Spleen (tissue), 11 donors: ENCODE measurements at regions not wholly inside any gene's neighbourhood (a gene's known extent, or its start where the extent isn't known, plus 50 kb on each side); places are given as distances from the start of the nearest gene placed in this dataset.
"Not testable (repeated sequence)": the region's sequence is repeated elsewhere in the genome, so short reads cannot be mapped to it uniquely, and the experiment has no call there.

ENCODE experiments used
- DNase-seq: peaks from one replicate; pipeline ENCODE4 v3.0.0-alpha.2; 2020
- H3K27ac ChIP-seq, 8 donors: fragments of 200-600 bp; sonication (generic) in 7 of 8; 1 replicate in 4 of 8; 2 replicates in 4 of 8; pipeline versions ENCODE4 v1.5.0 to v1.8.0; 2016 to 2021; ENCODE audit warnings: inconsistent platforms in 4 of 8, mild to moderate bottlenecking in 4 of 8, moderate library complexity in 1 of 8
- H3K27me3 ChIP-seq, 7 donors: fragments of 200-600 bp; sonication (generic) in 6 of 7; replicated peaks in 1 of 7; 1 replicate in 4 of 7; 2 replicates in 3 of 7; pipeline versions ENCODE4 v1.5.0 to v1.8.0; 2016 to 2021; ENCODE audit warnings: inconsistent platforms in 3 of 7, mild to moderate bottlenecking in 1 of 7
- H3K36me3 ChIP-seq, 6 donors: fragments of 200-600 bp; sonication (generic) in 5 of 6; 1 replicate in 4 of 6; 2 replicates in 2 of 6; pipeline versions ENCODE4 v1.5.0 to v1.8.0; 2016 to 2021; ENCODE audit warnings: inconsistent platforms in 2 of 6
- H3K4me1 ChIP-seq, 6 donors: fragments of 200-600 bp; sonication (generic) in 5 of 6; 1 replicate in 3 of 6; 2 replicates in 3 of 6; pipeline versions ENCODE4 v1.5.0 to v1.8.0; 2016 to 2021; ENCODE audit warnings: inconsistent platforms in 3 of 6
- H3K4me3 ChIP-seq, 8 donors: fragments of 200-600 bp; sonication (generic) in 7 of 8; 1 replicate in 4 of 8; 2 replicates in 4 of 8; pipeline versions ENCODE4 v1.5.0 to v1.8.0; 2016 to 2021; ENCODE audit warnings: inconsistent platforms in 4 of 8, mild to moderate bottlenecking in 4 of 8, moderate library complexity in 2 of 8
- H3K9me3 ChIP-seq, 8 donors: fragments of 200-600 bp; sonication (generic) in 7 of 8; 1 replicate in 4 of 8; 2 replicates in 4 of 8; pipeline versions ENCODE4 v1.5.0 to v1.8.0; 2016 to 2021; ENCODE audit warnings: inconsistent platforms in 4 of 8
- CTCF ChIP-seq, 11 experiments: fragments of 200-600 bp in 7 of 11; fragments of 450-650 bp in 4 of 11; sonication (generic) in 4 of 11; IDR thresholded peaks in 8 of 11; conservative IDR thresholded peaks in 3 of 11; 1 replicate in 7 of 11; 2 replicates in 4 of 11; pipeline versions ENCODE4 v1.4.0 to v1.8.0; 2016 to 2021; ENCODE audit warnings: antibody characterized with exemption in 11 of 11, inconsistent platforms in 4 of 11, mild to moderate bottlenecking in 1 of 11
- POLR2A ChIP-seq, 3 donors: fragments of 450-650 bp; IDR thresholded peaks; one replicate each; pipeline ENCODE4 v1.5.1; 2017; ENCODE audit warnings: antibody characterized with exemption in 3 of 3, mild to moderate bottlenecking in 1 of 3
- POLR2AphosphoS5 ChIP-seq, 3 donors: sonication (generic); formaldehyde crosslinking; IDR thresholded peaks; one replicate each; pipeline ENCODE4 v1.5.1; 2017; ENCODE audit warnings: antibody characterized with exemption in 3 of 3
- whole genome bisulfite sequencing, 5 donors: extraction: QIAGEN DNeasy Blood & Tissue Kit in 3 of 5; methylation state at CpG; one replicate each; pipeline versions ENCODE4 v1.1.5 to v1.1.7; 2013 to 2018; 5-methylcytosine and 5-hydroxymethylcytosine counted together
- intact Hi-C: fragments of 100-400 bp; cut with DNase I; formaldehyde crosslinking; loops from one replicate; pipeline ENCODE4 v1.15.0; 2023; ENCODE audit warnings: low total_unique reads
- donor health status: healthy with polysubstance abuse.
- donor health status: DM: no; HTN: no; CAD: no; lungs with moderate emphysema.
- donor health status: DM: no; HTN: no; CAD: no.
- donor health status: Bipolar disorder and iron deficiency.
- donor health status: healthy.
- donor health status: DM: no; HTN: no; CAD: no.
- donor health status: DM: yes; HTN: yes; CAD: no.

GRCh38 chr4:106795326-106795725, 240.8 kb downstream of the DKK2 start:
- 49 to 71% (median 65%) methylated on average over 1 of the region's 1 CpG for WGBS, 5 donors
- intact Hi-C loops: no loop called here
- Histone ChIP-seq H3K4me1 (no peaks in the 10 kb centered on the region), H3K9me3 (no peaks in the 10 kb centered on the region), H3K27ac (no peak overlapping the region), H3K27me3 (no peaks in the 10 kb centered on the region), H3K4me3 (no peak overlapping the region), H3K36me3 (no peaks in the 10 kb centered on the region)
- DNase-seq: no peak
- TF ChIP-seq POLR2A (IDR thresholded peaks at IDR 0.05) (no peak), CTCF (IDR thresholded peaks at IDR 0.05 in 8 of 11, conservative IDR thresholded peaks at IDR 0.05 in 3 of 11) (no peak)

GRCh38 chr4:106793933-106794332, 242.2 kb downstream of the DKK2 start:
- Histone ChIP-seq H3K9me3 (peaks cover 0 to 7% (median 3%) of the 10 kb centered on the region in 8 donors), H3K27me3 (no peaks in the 10 kb centered on the region), H3K36me3 (no peaks in the 10 kb centered on the region), H3K4me3 (no peak overlapping the region), H3K4me1 (no peaks in the 10 kb centered on the region), H3K27ac (no peak overlapping the region)
- TF ChIP-seq CTCF (IDR thresholded peaks at IDR 0.05 in 8 of 11, conservative IDR thresholded peaks at IDR 0.05 in 3 of 11): no peak
- no peak for TF ChIP-seq POLR2A (IDR thresholded peaks at IDR 0.05)
- TF ChIP-seq POLR2AphosphoS5 (IDR thresholded peaks at IDR 0.05): no peak
- no peak for DNase-seq
- intact Hi-C loops: no loop called here

- TF ChIP-seq POLR2AphosphoS5 (IDR thresholded peaks at IDR 0.05) (no peak), CTCF (IDR thresholded peaks at IDR 0.05 in 8 of 11, conservative IDR thresholded peaks at IDR 0.05 in 3 of 11) (no peak), POLR2A (IDR thresholded peaks at IDR 0.05) (no peak)
- WGBS, 5 donors: 0 to 4% (median 2%) methylated on average over 1 of the region's 1 CpG
- no peaks in the 10 kb centered on the region for H3K36me3 ChIP-seq
- H3K27me3 ChIP-seq: no peaks in the 10 kb centered on the region
- DNase-seq: no peak
- no peak overlapping the region for H3K4me3 ChIP-seq
- intact Hi-C loops: no loop called here
- H3K4me1 ChIP-seq: no peaks in the 10 kb centered on the region
- H3K9me3 ChIP-seq: no peaks in the 10 kb centered on the region
- H3K27ac ChIP-seq: no peak overlapping the region
Measured at GRCh38 chr4:106775636-106776035, 260.5 kb downstream of the DKK2 start.

- intact Hi-C loops, H3K36me3 ChIP-seq: not testable (repeated sequence)
- WGBS, 5 donors: 70 to 87% (median 81%) methylated on average over 1 of the region's 1 CpG
Measured at GRCh38 chr4:106774055-106774454, 262.1 kb downstream of the DKK2 start.

More at GRCh38 chr4:106774055-106774454, 262.1 kb downstream of the DKK2 start:
- DNase-seq, H3K27ac ChIP-seq, H3K4me1 ChIP-seq, H3K27me3 ChIP-seq, H3K4me3 ChIP-seq: not testable (repeated sequence)
- H3K9me3 ChIP-seq: peaks cover 0 to 11% (median 0%) of the 10 kb centered on the region in 8 donors
